LoVo (cell line): ENCODE measurements at regions not wholly inside any gene's neighbourhood (a gene's known extent, or its start where the extent isn't known, plus 50 kb on each side); places are given as distances from the start of the nearest gene placed in this dataset.
A peak's percentile ranks its signal among the peaks of the same experiment; 100 is the strongest.
"Not testable (repeated sequence)": the region's sequence is repeated elsewhere in the genome, so short reads cannot be mapped to it uniquely, and the experiment has no call there.

Experiments used
- DNase-seq: peaks from one replicate; pipeline ENCODE4 v3.0.0-alpha.2; 2016; ENCODE audit warnings: low spot score

GRCh38 chr6:155936127-155936526, 480.5 kb upstream of the NOX3 start:
- DNase-seq = no peak

- DNase-seq = no peak
Measured at GRCh38 chr6:155916846-155917624, 461.4 kb upstream of the NOX3 start.

- no peak for DNase-seq
Measured at GRCh38 chr6:155915651-155916050, 460.0 kb upstream of the NOX3 start.

GRCh38 chr6:155913816-155914215, 458.2 kb upstream of the NOX3 start:
- no peak for DNase-seq

GRCh38 chr6:155909710-155910109, 454.1 kb upstream of the NOX3 start:
- no peak for DNase-seq

- no peak for DNase-seq
Measured at GRCh38 chr6:155895641-155896040, 440.0 kb upstream of the NOX3 start.

GRCh38 chr6:155894758-155895157, 439.1 kb upstream of the NOX3 start:
- DNase-seq = no peak

- DNase-seq = no peak
Measured at GRCh38 chr6:155894262-155894661, 438.6 kb upstream of the NOX3 start.

- no peak for DNase-seq
Measured at GRCh38 chr6:155890409-155890808, 434.8 kb upstream of the NOX3 start.

- no peak for DNase-seq
Measured at GRCh38 chr6:155889410-155889809, 433.8 kb upstream of the NOX3 start.

- no peak for DNase-seq
Measured at GRCh38 chr6:155887421-155887820, 431.8 kb upstream of the NOX3 start.

GRCh38 chr6:155883741-155884140, 428.1 kb upstream of the NOX3 start:
- DNase-seq = peak; percentile 2

GRCh38 chr6:155883334-155883731, 427.7 kb upstream of the NOX3 start:
- DNase-seq = no peak

GRCh38 chr6:155882527-155883333, 427.1 kb upstream of the NOX3 start:
- DNase-seq = no peak

GRCh38 chr6:155881826-155882526, 426.3 kb upstream of the NOX3 start:
- DNase-seq = no peak

- DNase-seq = no peak
Measured at GRCh38 chr6:155880900-155881299, 425.3 kb upstream of the NOX3 start.

GRCh38 chr6:155872961-155873360, 417.3 kb upstream of the NOX3 start:
- no peak for DNase-seq

- no peak for DNase-seq
Measured at GRCh38 chr6:155867682-155868081, 412.0 kb upstream of the NOX3 start.

GRCh38 chr6:155866676-155867390, 411.2 kb upstream of the NOX3 start:
- not testable (repeated sequence) for DNase-seq

- no peak for DNase-seq
Measured at GRCh38 chr6:155861821-155862220, 406.2 kb upstream of the NOX3 start.

- not testable (repeated sequence) for DNase-seq
Measured at GRCh38 chr6:155858906-155859305, 403.3 kb upstream of the NOX3 start.

- DNase-seq = no peak
Measured at GRCh38 chr6:155854787-155855186, 399.1 kb upstream of the NOX3 start.
